Astrocyte (in vitro differentiated cells and primary cell): ENCODE measurements at regions not wholly inside any gene's neighbourhood (a gene's known extent, or its start where the extent isn't known, plus 50 kb on each side); places are given as distances from the start of the nearest gene placed in this dataset.

Source experiments
- DNase-seq: peaks from one replicate; pipeline ENCODE4 v3.0.0-alpha.2; 2010; ENCODE audit warnings: low read depth
- FAIRE-seq: peaks from 2 replicates; lab custom pipeline; 2011; peaks lifted over from hg19 to GRCh38; lab: Jason Lieb, UNC
- H2AFZ ChIP-seq: 2 replicates; pipeline ENCODE4 v1.6.0; 2012; ENCODE audit warnings: low read depth, low read length, inconsistent platforms
- H3K27ac ChIP-seq: 2 replicates; pipeline ENCODE4 v1.5.1; 2011; ENCODE audit warnings: low read depth, low read length, inconsistent platforms
- H3K27me3 ChIP-seq: 2 replicates; pipeline ENCODE4 v1.6.0; 2011; ENCODE audit warnings: low read length, inconsistent platforms; ENCODE audit not compliant: insufficient read depth
- H3K36me3 ChIP-seq: 2 replicates; pipeline ENCODE4 v1.5.1; 2011; ENCODE audit warnings: low read length, inconsistent platforms; ENCODE audit not compliant: insufficient read depth
- H3K4me1 ChIP-seq: 2 replicates; pipeline ENCODE4 v1.5.1; 2011; ENCODE audit warnings: low read length, inconsistent platforms; ENCODE audit not compliant: insufficient read depth
- H3K4me2 ChIP-seq: 2 replicates; pipeline ENCODE4 v1.6.0; 2012; ENCODE audit warnings: low read length, inconsistent platforms
- H3K4me3 ChIP-seq: 2 replicates; pipeline ENCODE4 v1.5.1; 2011; ENCODE audit warnings: low read depth, mild to moderate bottlenecking, low read length, inconsistent platforms; ENCODE audit not compliant: insufficient read depth
- H3K79me2 ChIP-seq: 2 replicates; pipeline ENCODE4 v1.6.0; 2012; ENCODE audit warnings: mild to moderate bottlenecking, low read length, inconsistent platforms; ENCODE audit not compliant: insufficient read depth
- H3K9ac ChIP-seq: 2 replicates; pipeline ENCODE4 v1.6.0; 2012; ENCODE audit warnings: mild to moderate bottlenecking, low read length, inconsistent platforms
- H3K9me3 ChIP-seq: 2 replicates; pipeline ENCODE4 v1.5.1; 2012; ENCODE audit warnings: low read depth, mild to moderate bottlenecking, low read length, inconsistent platforms; ENCODE audit not compliant: insufficient read depth
- H4K20me1 ChIP-seq: 2 replicates; pipeline ENCODE4 v1.6.0; 2012; ENCODE audit warnings: low read length, inconsistent platforms; ENCODE audit not compliant: insufficient read depth
- H3K27ac Mint-ChIP-seq: one replicate; pipeline ENCODE4 v1.8.0; 2021; ENCODE audit warnings: mild to moderate bottlenecking, mixed read lengths; ENCODE audit not compliant: unreplicated experiment
- H3K27me3 Mint-ChIP-seq: one replicate; pipeline ENCODE4 v1.8.0; 2021; ENCODE audit warnings: low read depth, mixed read lengths; ENCODE audit not compliant: unreplicated experiment
- H3K36me3 Mint-ChIP-seq: one replicate; pipeline ENCODE4 v1.8.0; 2021; ENCODE audit warnings: low read depth, mixed read lengths; ENCODE audit not compliant: unreplicated experiment
- H3K4me1 Mint-ChIP-seq: one replicate; pipeline ENCODE4 v1.8.0; 2021; ENCODE audit warnings: low read depth, mixed read lengths; ENCODE audit not compliant: unreplicated experiment
- H3K4me3 Mint-ChIP-seq: one replicate; pipeline ENCODE4 v1.8.0; 2021; ENCODE audit warnings: mild to moderate bottlenecking, moderate library complexity, mixed read lengths; ENCODE audit not compliant: unreplicated experiment
- H3K9me3 Mint-ChIP-seq: one replicate; pipeline ENCODE4 v1.8.0; 2021; ENCODE audit warnings: mild to moderate bottlenecking, mixed read lengths; ENCODE audit not compliant: unreplicated experiment
- CTCF ChIP-seq: IDR thresholded peaks from 2 replicates; pipeline ENCODE4 v1.5.1; 2011; ENCODE audit warnings: low read depth, mild to moderate bottlenecking, inconsistent platforms, low read length, moderate library complexity; ENCODE audit not compliant: insufficient read depth
- EZH2 ChIP-seq: IDR thresholded peaks from 2 replicates; pipeline ENCODE4 v1.6.1; 2012; ENCODE audit warnings: mild to moderate bottlenecking, low read length, inconsistent platforms; ENCODE audit not compliant: insufficient read depth

- Mint-ChIP-seq H3K4me3 (no peak overlapping the region), H3K27ac (no peak overlapping the region), H3K36me3 (no peaks in the 10 kb centered on the region), H3K4me1 (no peaks in the 10 kb centered on the region), H3K9me3 (no peaks in the 10 kb centered on the region), H3K27me3 (no peaks in the 10 kb centered on the region)
- H2AFZ ChIP-seq, result no peak overlapping the region
- no peaks in the 10 kb centered on the region for H3K27me3 ChIP-seq
- no peak overlapping the region for H3K4me2 ChIP-seq
- no peaks in the 10 kb centered on the region for H3K79me2 ChIP-seq
- H4K20me1 ChIP-seq, result no peaks in the 10 kb centered on the region
- FAIRE-seq (no peak), DNase-seq (no peak)
- no peaks in the 10 kb centered on the region for H3K9me3 ChIP-seq
- H3K27ac ChIP-seq, result no peak overlapping the region
- no peak overlapping the region for H3K9ac ChIP-seq
- H3K4me3 ChIP-seq, result no peak overlapping the region
- TF ChIP-seq CTCF (no peak), EZH2 (no peak)
- no peaks in the 10 kb centered on the region for H3K4me1 ChIP-seq
- no peaks in the 10 kb centered on the region for H3K36me3 ChIP-seq
These were observed 375.0 kb downstream of the RNF144A start for GRCh38 chr2:7292154-7292691.

DNA sequence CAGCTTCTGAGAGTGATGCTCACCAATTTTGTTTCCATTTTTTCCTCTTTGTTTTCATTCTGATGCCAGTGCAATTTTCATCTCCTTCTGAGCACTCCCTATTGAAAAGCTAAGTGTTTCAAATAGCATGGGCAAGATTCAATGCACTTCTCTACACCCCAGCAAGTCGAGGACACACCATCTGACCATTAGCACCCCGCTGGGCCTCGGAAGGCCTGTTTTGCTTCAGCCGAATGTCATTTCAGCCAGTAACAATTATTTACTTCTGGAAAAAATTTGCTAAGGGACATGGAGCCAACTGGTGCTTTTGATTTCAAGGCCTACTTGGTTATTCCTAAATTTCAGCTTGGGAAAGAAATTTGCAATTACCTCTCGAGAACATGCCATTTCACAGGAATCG is 392.4 kb downstream of the RNF144A start:
- Histone ChIP-seq H3K9ac (no peak overlapping the region), H3K27ac (no peak overlapping the region), H3K27me3 (no peaks in the 10 kb centered on the region), H3K79me2 (no peaks in the 10 kb centered on the region), H3K4me3 (no peak overlapping the region), H3K4me1 (no peaks in the 10 kb centered on the region), H3K36me3 (no peaks in the 10 kb centered on the region), H4K20me1 (no peaks in the 10 kb centered on the region), H3K4me2 (no peak overlapping the region), H2AFZ (no peak overlapping the region), H3K9me3 (no peaks in the 10 kb centered on the region)
- Mint-ChIP-seq H3K4me1 (peaks cover 6% of the 10 kb centered on the region), H3K4me3 (no peak overlapping the region), H3K27me3 (no peaks in the 10 kb centered on the region), H3K27ac (no peak overlapping the region), H3K36me3 (no peaks in the 10 kb centered on the region), H3K9me3 (no peaks in the 10 kb centered on the region)
- TF ChIP-seq EZH2 (no peak), CTCF (no peak)
- DNase-seq (no peak), FAIRE-seq (no peak)

GRCh38 chr2:7324706-7325105 is 407.5 kb downstream of the RNF144A start:
- Mint-ChIP-seq H3K36me3 (no peaks in the 10 kb centered on the region), H3K4me3 (no peak overlapping the region), H3K4me1 (no peaks in the 10 kb centered on the region), H3K27ac (no peak overlapping the region), H3K27me3 (no peaks in the 10 kb centered on the region), H3K9me3 (no peaks in the 10 kb centered on the region)
- Histone ChIP-seq H3K9me3 (no peaks in the 10 kb centered on the region), H3K79me2 (no peaks in the 10 kb centered on the region), H3K36me3 (no peaks in the 10 kb centered on the region), H3K27me3 (no peaks in the 10 kb centered on the region), H3K4me1 (no peaks in the 10 kb centered on the region), H4K20me1 (no peaks in the 10 kb centered on the region), H2AFZ (no peak overlapping the region), H3K27ac (no peak overlapping the region), H3K9ac (no peak overlapping the region), H3K4me3 (no peak overlapping the region), H3K4me2 (no peak overlapping the region)
- TF ChIP-seq EZH2 (no peak), CTCF (no peak)
- no peak for DNase-seq
- FAIRE-seq, result no peak
